Smooth muscle cell of the brain vasculature (primary cell): ENCODE measurements at regions not wholly inside any gene's neighbourhood (a gene's known extent, or its start where the extent isn't known, plus 50 kb on each side); places are given as distances from the start of the nearest gene placed in this dataset.
A peak's percentile ranks its signal among the peaks of the same experiment; 100 is the strongest.
"Not testable (repeated sequence)": the region's sequence is repeated elsewhere in the genome, so short reads cannot be mapped to it uniquely, and the experiment has no call there.

ENCODE experiments used
- DNase-seq: peaks from one replicate; pipeline ENCODE4 v3.0.0-alpha.2; 2012; ENCODE audit warnings: low read depth, low spot score

DNA sequence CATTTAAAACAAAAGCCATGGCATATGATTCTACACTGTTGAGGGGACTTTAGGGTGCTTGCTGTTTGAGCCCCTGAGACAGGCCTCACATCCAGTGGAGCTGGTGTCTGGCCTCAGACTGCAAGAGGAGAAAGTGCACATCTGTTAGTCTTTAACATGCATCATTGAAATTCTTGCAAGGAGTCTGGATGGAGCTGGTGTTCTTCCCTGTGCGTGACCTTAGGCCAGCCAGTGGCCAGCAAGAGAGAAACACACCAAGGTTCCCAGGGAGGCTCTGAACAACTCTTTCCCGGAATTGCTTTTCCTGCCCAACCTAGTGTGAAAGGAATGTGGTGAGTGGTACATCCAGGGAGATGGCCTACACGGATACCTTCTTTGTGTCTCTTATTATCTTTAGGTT, 282.8 kb upstream of the TNC start:
- DNase-seq = peak; percentile 57

DNA sequence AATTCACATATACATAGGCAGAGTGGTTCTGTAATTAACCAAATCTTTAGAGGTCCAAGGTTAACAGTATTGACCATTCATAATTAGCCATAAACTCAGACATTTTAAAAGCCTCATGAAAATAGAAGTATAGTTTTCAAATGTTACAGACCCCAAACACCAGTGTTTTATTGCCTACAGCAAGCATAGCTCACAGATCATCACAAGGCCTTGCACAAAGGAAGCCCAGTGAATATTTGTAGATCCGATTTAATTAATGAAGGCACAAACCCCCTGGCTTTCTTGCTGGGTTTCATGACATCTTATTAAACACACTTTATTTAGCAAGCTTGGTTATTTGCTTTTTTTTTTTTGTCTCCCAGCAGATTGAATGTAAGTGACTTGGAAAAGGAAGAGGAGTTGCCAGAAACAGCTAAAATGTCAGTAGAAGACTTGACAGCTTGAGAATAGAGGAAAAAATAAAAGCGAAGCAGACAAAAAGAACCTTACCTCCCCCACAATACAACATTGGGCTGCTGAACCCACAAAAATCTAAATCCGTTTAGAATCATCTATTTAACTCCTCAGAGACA, 283.9 kb upstream of the TNC start:
- no peak for DNase-seq

DNA sequence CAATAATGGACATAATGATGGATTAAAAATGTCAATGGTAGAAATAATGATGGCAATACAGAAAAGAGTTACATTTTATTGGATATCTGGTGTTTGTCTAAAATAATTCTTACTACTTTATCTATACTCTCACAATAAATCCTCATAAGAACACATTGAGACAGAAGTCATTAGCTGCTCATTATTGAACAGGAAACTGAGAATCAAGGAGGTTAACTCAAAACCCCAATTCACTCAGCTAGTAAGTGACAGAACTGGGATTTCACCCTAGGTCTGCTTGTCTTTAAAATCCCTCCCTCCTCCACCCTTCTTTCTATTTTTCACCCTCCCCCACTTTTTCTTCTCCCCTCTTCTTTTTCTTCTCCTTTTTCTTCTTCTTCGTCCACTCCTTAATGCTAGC, 285.8 kb upstream of the TNC start:
- DNase-seq = no peak

DNA sequence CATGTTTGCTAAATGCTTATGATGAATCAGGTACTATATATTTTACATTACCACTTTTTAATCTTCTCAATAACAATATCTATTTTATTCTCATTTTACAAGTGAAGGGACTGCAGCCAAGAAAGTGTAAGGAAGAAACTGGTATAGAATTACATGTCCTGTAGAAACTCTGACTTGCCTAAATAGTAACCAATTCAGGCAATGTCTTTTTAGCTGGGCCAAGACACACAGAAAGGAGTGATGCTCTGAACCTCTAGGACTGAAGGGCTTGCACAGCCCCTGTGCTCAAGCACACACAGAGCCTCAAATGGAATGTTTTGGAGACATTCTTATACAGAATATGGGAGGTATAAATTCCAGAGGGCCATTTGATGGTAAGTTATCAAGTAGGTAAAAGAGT, 286.4 kb upstream of the TNC start:
- no peak for DNase-seq

DNA sequence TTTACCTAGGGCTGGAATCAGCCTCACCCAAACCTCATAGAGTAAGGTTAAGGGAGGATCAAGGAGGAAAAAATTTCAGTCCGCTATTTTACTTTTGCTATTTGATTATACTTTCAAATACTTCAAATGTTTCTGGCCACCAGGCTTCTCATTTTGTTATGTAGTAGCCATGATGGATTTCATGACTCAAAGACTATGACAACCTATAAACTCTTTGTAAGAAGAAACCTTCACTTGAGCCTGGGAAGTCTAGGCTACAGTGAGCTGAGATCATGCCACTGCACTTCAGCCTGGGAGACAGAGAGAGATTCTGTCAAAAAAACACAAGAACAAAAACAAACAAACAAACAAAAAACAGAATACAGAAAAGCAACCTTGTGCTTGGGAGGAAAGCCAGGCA, 293.6 kb upstream of the TNC start:
- DNase-seq = no peak

DNA sequence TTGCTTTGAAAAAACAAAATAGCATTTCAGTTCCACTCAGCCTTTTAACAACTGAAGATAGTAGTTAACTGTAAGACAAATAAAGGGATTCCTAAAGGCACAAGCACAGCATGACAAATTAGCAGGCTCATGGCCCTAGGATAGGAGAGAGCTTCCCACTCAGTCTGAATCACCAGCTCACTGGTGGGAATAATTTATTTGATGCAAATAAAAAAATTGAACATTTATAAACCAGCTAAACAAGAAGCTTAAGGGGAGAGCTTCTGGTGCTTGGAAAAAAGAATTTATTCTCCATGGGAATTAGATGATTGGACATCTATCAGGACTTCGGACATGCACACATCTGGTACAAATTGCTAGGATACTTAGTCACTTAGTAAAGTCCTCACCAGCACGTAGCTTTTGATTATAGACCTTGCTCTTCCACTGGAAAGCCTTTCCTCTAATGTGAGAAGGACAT, 294.1 kb upstream of the TNC start:
- DNase-seq = no peak

DNA sequence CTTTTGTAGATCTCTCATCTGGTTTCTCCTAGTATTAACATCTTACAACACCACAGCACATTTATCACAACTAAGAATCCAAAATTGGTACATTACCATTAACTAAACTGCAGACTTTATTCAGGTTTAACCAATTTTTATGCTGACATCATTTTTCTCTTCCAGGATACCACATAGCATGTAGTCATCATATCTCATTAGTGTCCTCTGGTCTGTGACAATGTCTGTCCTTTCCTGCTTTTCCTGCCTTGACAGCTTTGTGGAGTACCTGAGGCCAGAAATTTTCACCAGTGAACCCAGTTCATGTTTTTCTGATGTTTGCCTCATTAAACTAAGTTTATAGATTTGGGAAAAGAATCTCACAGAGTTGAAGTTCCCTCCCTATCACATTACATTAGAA, 294.7 kb upstream of the TNC start:
- DNase-seq = no peak

DNA sequence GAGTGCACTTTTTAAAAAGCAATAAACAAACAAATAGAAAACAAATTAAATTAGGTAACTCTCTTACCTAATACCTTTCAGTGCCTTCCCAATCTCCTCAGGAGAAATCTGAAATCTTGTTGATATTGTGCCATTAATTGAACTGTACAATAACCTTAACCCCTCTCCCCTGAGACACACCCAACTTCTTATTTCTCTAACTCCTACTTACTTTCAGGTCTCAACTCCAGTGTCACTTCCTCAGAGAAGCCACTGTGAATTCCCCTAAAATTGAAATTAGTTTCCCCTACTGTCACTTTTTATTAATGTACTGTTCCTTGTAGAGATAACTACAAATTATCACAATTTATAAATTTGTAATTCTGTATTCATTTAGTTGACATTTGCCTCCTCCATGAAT, 295.3 kb upstream of the TNC start:
- DNase-seq = no peak

DNA sequence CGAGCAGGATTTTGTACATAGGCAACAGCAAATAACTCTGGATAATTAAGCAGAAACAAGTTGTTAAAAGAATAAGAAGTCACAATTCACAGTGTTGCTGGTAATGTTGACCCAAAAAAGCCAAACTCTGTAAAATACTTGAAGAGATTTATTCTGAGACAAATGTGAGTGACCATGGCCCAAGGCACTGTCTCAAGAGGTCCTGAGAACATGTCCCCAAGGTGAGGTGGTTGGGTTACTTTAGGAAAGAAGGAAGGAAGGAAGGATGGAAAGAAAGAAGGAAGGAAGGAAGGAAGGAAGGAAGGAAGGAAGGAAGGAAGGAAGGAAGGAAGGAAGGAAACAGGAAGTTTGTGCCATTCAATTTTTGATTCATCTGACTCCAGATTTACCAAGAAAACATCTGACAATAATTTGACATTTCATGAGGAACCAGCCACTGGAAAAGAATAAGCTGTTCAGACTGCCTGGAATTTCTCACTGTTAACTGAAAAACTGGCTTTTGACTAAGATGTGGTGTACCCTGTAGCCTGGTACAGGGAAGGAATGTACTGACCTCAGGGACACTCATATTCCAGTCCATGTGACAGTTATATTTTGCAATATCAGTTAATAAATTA, 295.9 kb upstream of the TNC start:
- DNase-seq = no peak

DNA sequence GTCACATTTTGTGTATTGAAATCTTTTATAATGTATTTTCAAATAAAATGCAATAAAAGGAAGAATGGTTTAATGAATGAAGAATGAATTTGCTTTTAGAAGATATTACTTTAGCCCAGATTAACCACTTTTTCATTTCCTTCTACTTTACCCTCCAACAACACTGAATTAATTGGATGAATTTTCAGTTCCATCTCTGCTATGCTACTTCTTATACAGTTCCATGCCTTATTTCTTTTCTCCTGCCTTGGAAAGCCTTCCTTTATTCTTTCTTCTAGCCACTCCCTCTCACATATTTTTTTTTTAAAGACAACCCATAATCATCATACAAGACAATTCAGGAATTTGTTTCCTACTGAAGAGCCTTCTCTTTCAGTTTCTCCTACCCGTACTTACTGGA, 296.6 kb upstream of the TNC start:
- no peak for DNase-seq

DNA sequence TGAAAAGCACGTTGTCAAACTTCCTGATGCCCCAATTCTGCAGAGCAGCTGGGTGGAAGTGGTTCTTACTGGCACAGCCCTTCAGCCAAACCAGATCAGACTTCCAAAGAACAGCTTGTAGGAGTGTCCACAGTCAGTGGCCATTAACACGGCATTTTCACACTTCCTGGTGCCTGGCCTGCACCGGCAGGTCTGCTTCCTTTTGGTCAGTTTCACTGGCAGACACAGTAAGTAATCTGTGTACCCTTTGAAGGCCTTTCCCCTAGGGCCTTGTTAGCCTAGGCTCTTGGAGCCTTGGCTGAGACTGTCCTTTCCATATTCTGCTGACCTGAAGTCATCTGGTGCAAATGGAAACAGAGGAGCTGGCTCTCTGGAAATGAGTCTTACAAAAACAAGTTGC, 297.5 kb upstream of the TNC start:
- no peak for DNase-seq

DNA sequence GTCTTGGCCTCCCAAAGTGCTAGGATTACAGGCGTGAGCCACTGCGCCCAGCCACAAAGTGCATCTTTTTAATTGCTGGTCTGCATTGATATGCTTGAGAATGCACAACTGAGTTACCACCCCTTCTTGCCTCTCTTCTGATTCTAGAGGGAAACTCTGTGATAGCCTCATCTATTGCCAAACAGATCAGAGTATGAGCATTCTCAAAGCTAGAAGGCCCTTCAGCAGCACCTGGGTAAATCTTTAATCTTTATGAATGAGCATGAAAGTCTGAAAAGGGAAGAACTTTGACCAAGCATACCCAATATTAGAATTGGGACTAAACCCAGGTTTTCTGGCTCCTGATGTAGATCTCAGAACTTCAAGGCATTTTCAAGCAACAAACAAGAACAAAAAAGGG, 298.3 kb upstream of the TNC start:
- DNase-seq = no peak

DNA sequence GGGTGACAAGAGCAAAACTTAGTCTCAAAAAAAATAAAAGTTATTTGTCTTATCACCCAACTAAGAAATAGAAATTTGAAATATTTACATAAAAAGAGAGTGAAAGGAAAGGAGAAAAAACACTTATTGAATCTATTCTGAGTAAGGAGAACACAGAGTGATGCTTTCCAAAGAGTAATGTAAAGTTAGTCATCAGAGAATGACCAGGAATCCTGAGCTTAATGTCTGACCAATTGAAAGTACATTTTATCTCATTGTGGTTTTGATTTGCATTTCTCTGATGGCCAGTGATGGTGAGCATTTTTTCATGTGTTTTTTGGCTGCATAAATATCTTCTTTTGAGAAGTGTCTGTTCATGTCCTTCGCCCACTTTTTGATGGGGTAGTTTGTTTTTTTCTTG, 300.2 kb upstream of the TNC start:
- not testable (repeated sequence) for DNase-seq

DNA sequence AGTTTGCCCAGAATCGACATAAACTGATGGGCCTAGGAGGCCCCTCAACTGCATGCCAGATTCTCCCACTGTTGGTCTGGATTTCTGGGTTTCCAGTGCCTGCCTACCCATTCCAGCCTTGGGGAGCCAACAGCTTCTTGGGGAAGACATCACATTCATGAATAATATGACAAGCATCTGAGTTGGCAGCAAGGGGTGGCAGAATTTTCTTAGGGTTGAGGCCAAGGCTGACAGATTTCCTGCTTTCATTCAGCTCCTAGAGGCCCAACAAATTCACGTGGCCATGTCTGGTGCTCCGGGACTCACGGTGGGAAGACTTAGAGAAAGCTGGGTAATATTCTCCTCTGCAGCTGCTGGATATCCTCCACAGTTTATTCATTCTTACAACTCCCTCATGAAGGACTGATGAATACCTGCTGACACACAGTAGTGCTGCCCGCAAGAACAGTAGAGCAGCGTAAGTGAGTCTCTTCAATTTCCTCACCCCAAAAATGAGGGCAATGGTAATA, 305.0 kb upstream of the TNC start:
- no peak for DNase-seq

DNA sequence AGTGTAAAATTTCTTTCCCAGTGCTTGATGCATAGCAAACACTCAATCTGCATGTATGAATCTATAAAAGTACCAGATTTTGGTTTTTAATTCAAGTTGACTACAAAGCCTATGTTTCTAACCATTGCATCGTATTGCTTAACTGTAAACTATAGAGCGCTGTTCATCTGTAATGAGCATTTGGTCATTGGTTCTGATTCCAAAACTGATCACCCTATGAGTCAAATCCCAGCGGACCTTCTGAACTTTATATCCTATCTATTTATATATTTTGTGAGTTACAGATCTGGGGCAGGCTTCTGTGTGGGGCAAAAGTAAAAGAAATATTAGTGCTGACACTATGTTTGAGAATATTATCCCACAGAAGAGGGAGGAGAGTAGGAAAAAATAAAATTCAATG, 305.7 kb upstream of the TNC start:
- no peak for DNase-seq

DNA sequence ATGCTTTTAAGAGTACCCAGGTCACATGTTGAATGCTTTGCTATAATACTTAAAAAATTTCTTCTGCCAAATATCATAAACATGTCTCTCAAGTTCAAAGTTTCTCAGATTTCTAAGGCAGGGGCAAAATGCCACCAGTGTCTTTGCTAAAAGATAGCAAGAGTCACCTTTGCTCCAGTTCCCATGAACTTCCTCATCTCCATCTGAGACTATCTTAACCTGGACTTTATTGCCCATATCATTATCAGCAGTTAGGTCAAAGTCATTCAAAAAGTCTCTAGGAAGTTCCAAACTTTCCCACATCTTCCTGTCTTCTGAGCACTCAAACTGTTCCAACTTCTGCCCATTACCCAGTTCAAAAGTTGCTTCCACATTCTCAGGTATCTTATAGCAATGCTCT, 307.6 kb upstream of the TNC start:
- no peak for DNase-seq

DNA sequence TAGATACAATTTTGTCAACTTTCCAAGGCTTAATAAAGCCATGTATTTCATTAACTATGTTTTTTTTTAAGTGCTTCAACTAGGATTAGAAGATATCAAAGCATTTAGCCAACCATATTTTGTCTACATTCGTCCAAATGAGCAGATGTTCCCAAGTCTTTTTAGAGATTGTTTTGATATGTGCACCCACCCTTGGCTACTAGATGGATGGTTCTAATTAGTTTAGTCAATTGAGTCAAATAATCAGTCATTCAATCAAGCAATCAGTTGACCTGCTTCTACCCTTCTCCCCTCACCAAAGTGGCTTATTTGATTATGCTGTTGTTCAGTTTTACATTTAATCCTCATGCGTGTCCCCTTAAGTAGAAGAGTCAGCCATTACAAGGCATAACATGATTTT, 319.5 kb upstream of the TNC start:
- DNase-seq = no peak

DNA sequence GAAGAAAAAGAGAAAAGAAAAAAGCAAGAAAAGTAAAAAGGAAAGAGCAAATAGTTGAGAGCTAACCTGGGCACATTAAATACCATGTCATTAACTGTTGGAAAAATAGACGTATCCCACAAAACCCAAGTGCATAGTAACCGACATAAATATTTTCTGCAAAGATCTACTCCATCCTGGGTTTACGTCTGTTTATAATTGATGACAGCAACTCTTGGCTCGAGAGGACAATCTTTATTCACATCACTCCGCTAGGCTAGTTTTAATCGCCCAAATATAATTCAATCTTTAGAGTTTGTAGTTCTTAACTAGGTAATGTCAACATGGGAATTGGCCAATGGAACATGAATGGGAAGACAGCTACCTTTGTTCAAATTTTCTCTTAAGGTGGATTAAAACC, 321.7 kb upstream of the TNC start:
- no peak for DNase-seq

DNA sequence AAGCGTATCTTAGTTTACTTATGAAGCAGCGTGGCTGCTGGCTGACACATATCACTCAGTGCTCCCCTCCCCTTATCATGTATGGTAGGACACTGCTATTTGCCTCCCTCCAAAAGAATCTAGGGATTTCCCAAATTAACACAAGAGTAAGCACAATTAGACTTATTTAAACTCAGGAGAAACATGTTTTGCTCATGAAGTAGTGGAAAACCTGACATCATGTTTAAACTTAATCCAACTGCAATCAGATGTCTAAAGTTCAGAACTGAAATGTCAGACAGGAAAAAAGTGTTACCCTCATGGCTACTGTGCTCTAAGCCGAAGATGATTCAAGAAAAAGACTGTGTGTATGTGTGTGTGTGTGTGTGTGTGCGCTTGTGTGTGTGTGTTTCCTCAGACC, 324.1 kb upstream of the TNC start:
- DNase-seq = no peak

DNA sequence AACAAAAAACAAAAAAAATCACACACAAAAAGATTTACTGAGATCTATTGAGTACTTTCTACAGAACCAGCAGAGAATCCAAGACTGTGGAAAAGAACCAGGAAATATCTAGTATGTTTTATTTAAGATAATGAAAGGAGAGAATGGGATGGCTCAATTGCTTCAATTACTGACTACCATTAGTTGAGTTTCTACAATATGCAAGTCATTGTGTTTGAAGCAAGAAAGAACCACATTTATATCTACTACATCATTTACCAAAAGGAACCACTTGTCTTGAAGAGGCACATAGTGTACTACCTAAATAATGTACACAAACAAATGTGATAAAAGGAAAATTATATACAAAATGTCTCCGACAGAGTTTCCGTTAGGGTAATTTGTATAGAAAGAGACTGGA, 325.9 kb upstream of the TNC start:
- DNase-seq = no peak

DNA sequence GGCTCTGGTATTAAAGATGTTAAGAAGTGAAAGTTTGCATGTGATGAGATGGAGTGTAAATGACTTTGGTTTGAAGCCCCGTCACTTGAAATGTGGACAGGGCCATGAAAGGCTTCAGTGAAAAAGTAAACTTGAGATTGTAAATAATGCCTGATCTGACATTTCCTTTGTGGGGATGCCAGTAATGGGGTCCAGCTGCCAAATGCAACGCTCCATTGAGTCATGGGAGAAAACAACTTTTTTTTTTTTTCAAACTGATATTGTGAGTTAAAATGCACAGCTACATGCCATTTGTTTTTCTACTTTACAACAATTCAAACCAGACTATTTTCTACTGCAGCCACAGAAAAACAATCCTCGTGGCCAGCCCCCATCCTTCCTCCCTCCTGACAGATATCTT, 327.0 kb upstream of the TNC start:
- no peak for DNase-seq

DNA sequence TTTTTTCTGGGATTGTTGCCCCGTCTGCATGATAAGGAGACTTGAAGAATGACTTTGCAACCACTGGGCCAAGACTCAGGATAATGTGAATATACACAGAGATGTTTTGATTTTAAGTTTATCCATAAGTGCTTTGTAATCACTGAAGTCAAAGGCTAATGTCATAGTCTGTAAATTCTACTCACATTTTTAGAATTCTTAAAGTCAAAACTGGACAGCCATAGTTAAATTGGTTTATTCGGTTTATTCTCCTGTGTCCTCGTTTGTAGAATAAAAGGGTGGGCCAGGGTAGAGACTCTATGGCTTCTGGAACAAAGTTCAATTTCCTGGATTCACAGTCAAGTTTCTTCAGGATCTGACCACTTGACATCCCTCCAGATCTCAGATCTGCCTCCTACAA, 327.7 kb upstream of the TNC start:
- DNase-seq = no peak

DNA sequence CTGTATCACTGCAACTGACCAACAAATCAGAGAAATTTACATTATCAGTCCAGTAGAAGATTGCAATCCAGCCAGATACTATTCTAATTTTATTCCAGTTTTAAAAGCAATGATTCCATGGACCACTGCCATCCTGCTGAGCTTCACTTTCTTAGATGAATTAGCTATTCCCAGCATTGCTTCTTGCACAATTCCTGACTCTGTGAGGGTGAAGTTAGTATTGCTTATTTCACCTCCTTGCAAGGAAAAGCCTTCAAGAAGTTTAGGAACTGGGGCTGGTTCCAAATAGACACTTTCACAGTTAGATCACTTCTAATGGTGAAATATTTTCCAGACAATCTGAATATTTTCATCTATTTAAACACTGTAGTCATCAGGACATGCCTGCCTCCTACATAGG, 338.6 kb upstream of the TNC start:
- no peak for DNase-seq

DNA sequence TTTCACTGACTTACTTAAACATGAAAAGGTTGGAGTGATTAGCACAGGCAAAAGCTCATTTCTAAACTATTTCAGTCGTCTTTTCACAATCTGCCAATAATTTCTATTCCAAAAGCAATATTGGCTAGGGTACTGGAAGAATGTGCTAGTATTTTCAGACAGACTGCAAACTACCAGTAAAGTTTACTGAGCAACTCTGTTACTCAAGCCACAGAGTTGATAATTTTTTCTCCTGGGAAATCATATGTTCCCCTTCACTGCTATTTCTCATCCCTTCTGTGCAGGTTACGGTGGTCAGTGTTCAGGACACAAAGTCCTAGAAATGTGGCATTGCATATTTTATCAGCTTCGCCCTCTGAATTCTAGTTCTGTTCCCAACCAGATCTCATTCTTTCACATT, 343.3 kb upstream of the TNC start:
- no peak for DNase-seq
